ENCODE measurements at regions not wholly inside any gene's neighbourhood (a gene's known extent, or its start where the extent isn't known, plus 50 kb on each side); places are given as distances from the start of the nearest gene placed in this dataset.

- RAD21 ChIA-PET (ENCODE audit: unreplicated experiment), result no interaction called here
- H2AFZ ChIP-seq (ENCODE audit: control insufficient read depth, low read depth, low read length), result no peak overlapping the region
- H3K27ac ChIP-seq (ENCODE audit: control insufficient read depth, insufficient read depth), result no peak overlapping the region
- no peak overlapping the region for H3K9ac ChIP-seq (ENCODE audit: control insufficient read depth, insufficient read depth, low read length)
- H3K4me2 ChIP-seq (ENCODE audit: control insufficient read depth, insufficient read depth), result no peak overlapping the region
- no peaks in the 10 kb centered on the region for H4K20me1 ChIP-seq (ENCODE audit: control insufficient read depth, insufficient read depth)
- intact Hi-C loops (cut with micrococcal nuclease; ENCODE audit: unreplicated experiment), result no loop called here
- no peaks in the 10 kb centered on the region for H3K9me3 ChIP-seq (replicated peaks; ENCODE audit: control insufficient read depth, insufficient read depth, low read length)
- ATAC-seq (no peak), FAIRE-seq (no peak), DNase-seq (ENCODE audit: low read depth, low spot score) (no peak)
- POLR2A ChIA-PET, result no interaction called here
- H3K79me2 ChIP-seq (ENCODE audit: control insufficient read depth, insufficient read depth, low read length), result no peaks in the 10 kb centered on the region
- WGBS (ENCODE audit: insufficient coverage, insufficient replicate concordance, low lambda C conversion rate, missing lambda C conversion rate), result 39% methylated on average over 2 of the region's 2 CpGs
- TF ChIP-seq STAT3 (IDR thresholded peaks at IDR 0.05; ENCODE audit: low read depth, low read length) (no peak), CBFB (IDR thresholded peaks at IDR 0.05; ENCODE audit: low read depth) (no peak), PAX8 (IDR thresholded peaks at IDR 0.05) (no peak), ZBTB4 (CRISPR knock-in tag; IDR thresholded peaks at IDR 0.05) (no peak), NFXL1 (IDR thresholded peaks at IDR 0.05; ENCODE audit: borderline replicate concordance) (no peak), MEF2A (IDR thresholded peaks at IDR 0.05; ENCODE audit: insufficient read depth, low read depth, low read length) (no peak), POLR2A (IDR thresholded peaks at IDR 0.05; ENCODE audit: low read depth, low read length) (no peak), USF1 (IDR thresholded peaks at IDR 0.05; ENCODE audit: borderline replicate concordance, extremely low read length, insufficient read depth, low read depth, low read length) (no peak), SIX5 (IDR thresholded peaks at IDR 0.05; ENCODE audit: low read depth, low read length, severe bottlenecking) (no peak), NFIC (IDR thresholded peaks at IDR 0.05; ENCODE audit: low read depth, low read length) (no peak), YY1 (IDR thresholded peaks at IDR 0.05; ENCODE audit: low read depth, low read length) (no peak), CEBPB (IDR thresholded peaks at IDR 0.05; ENCODE audit: borderline replicate concordance in 1 of 2, low read depth in 2 of 2, low read length in 2 of 2) (no peak), IKZF1 (conservative IDR thresholded peaks at IDR 0.05) (no peak), CREM (IDR thresholded peaks at IDR 0.05; ENCODE audit: low read depth) (no peak), ASH2L (IDR thresholded peaks at IDR 0.05; ENCODE audit: borderline replicate concordance, low read depth) (no peak), RCOR1 (conservative IDR thresholded peaks at IDR 0.05; ENCODE audit: low read depth, low read length) (no peak)
- TF ChIP-seq, protein P1, sequence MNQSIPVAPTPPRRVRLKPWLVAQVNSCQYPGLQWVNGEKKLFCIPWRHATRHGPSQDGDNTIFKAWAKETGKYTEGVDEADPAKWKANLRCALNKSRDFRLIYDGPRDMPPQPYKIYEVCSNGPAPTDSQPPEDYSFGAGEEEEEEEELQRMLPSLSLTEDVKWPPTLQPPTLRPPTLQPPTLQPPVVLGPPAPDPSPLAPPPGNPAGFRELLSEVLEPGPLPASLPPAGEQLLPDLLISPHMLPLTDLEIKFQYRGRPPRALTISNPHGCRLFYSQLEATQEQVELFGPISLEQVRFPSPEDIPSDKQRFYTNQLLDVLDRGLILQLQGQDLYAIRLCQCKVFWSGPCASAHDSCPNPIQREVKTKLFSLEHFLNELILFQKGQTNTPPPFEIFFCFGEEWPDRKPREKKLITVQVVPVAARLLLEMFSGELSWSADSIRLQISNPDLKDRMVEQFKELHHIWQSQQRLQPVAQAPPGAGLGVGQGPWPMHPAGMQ (IDR thresholded peaks at IDR 0.05; ENCODE audit: borderline replicate concordance), result no peak
- BruUV-seq (replicated peaks), result no TSS peak
- H3K27me3 ChIP-seq (replicated peaks in 1 of 2; ENCODE audit: control insufficient read depth in 2 of 2, insufficient read depth in 2 of 2, low read length in 1 of 2), result no peaks in the 10 kb centered on the region
- in situ Hi-C loops (cut with MboI), result no loop called here
- no peaks in the 10 kb centered on the region for H3K4me1 ChIP-seq (ENCODE audit: control insufficient read depth, insufficient read depth, low read length)
- CTCF ChIA-PET, result no interaction called here
- SMC1A ChIA-PET (ENCODE audit: uncharacterized antibody, unreplicated experiment), result no interaction called here
- H3K36me3 ChIP-seq (ENCODE audit: control insufficient read depth in 2 of 2, insufficient read depth in 2 of 2, low read length in 1 of 2), result no peaks in the 10 kb centered on the region
- no peak overlapping the region for H3K4me3 ChIP-seq
Observed at GRCh38 chr7:91379991-91380390, 115.8 kb downstream of the FZD1 start.
